K562 (cell line): ENCODE measurements at regions not wholly inside any gene's neighbourhood (a gene's known extent, or its start where the extent isn't known, plus 50 kb on each side); places are given as distances from the start of the nearest gene placed in this dataset.

Experiments used
- AFF4 ChIP-seq: sonication (generic); formaldehyde crosslinking; IDR thresholded peaks from 2 replicates; pipeline ENCODE4 v1.8.0; 2023; ENCODE audit warnings: mild to moderate bottlenecking, missing genetic modification reagents
- ATF3 ChIP-seq, 2 experiments: fragments of 450-650 bp in 1 of 2; sonication (generic) in 1 of 2; formaldehyde crosslinking in 1 of 2; IDR thresholded peaks in 1 of 2; conservative IDR thresholded peaks in 1 of 2; 2 replicates each; pipeline versions ENCODE4 v1.6.1 to v1.8.1; 2016 to 2023; ENCODE audit warnings: mild to moderate bottlenecking in 2 of 2, moderate library complexity in 2 of 2, inconsistent platforms in 1 of 2, missing genetic modification reagents in 1 of 2
- CUX1 ChIP-seq: fragments of 200-800 bp; sonication (Bioruptor generic); IDR thresholded peaks from 2 replicates; pipeline ENCODE4 v1.6.1; 2016; ENCODE audit warnings: missing genetic modification characterization, missing compliant biosample characterization
- MYC ChIP-seq, 2 experiments: fragments of 250-450 bp in 1 of 2; sonication (Bioruptor Pico) in 1 of 2; IDR thresholded peaks; 2 replicates each; pipeline versions ENCODE4 v1.5.1 to v1.6.1; 2012 to 2021; ENCODE audit warnings: low read depth in 2 of 2, borderline replicate concordance in 1 of 2, improper control_type of control experiment in 1 of 2, low read length in 1 of 2, mild to moderate bottlenecking in 1 of 2, moderate library complexity in 1 of 2
- PTTG1 ChIP-seq: fragments of 450-650 bp; IDR thresholded peaks from 2 replicates; pipeline ENCODE4 v1.6.1; 2016; ENCODE audit warnings: low read depth, mild to moderate bottlenecking, missing genetic modification characterization, missing compliant biosample characterization
- ZNF121 ChIP-seq: sonication (generic); formaldehyde crosslinking; conservative IDR thresholded peaks from 2 replicates; pipeline ENCODE4 v1.8.0; 2022; ENCODE audit warnings: missing genetic modification reagents
- ZNF23 ChIP-seq: fragments of 250-450 bp; sonication (Bioruptor Pico); IDR thresholded peaks from 2 replicates; pipeline ENCODE4 v1.4.0; 2020; ENCODE audit warnings: mild to moderate bottlenecking

- TF ChIP-seq AFF4 (CRISPR knock-in tag) (no peak), MYC (IDR thresholded peaks at IDR 0.05; ENCODE audit: low read depth, low read length) (no peak), MYC (CRISPR knock-in tag; IDR thresholded peaks at IDR 0.05; ENCODE audit: borderline replicate concordance, low read depth) (no peak), CUX1 (CRISPR knock-in tag) (no peak), ZNF121 (CRISPR knock-in tag) (no peak), PTTG1 (tag) (no peak), ATF3 (IDR thresholded peaks at IDR 0.05) (no peak), ATF3 (CRISPR knock-in tag; conservative IDR thresholded peaks at IDR 0.05) (no peak), ZNF23 (CRISPR knock-in tag) (no peak)
Measured at GRCh38 chr15:92320012-92320699, 73.5 kb upstream of the ST8SIA2 start.
